CD8-positive, alpha-beta memory T cell (primary cell): ENCODE measurements at regions not wholly inside any gene's neighbourhood (a gene's known extent, or its start where the extent isn't known, plus 50 kb on each side); places are given as distances from the start of the nearest gene placed in this dataset.

Source experiments
- CTCF ChIA-PET: fragments of 350-600 bp; sonication (Branson Sonifier 250); formaldehyde crosslinking; loops from one replicate; lab custom pipeline; 2021; ENCODE audit warnings: antibody characterized with exemption; lab: Charles Lee
- POLR2A ChIA-PET: fragments of 350-600 bp; sonication (Branson Sonifier 250); formaldehyde crosslinking; loops from one replicate; lab custom pipeline; 2021; ENCODE audit warnings: antibody characterized with exemption; lab: Charles Lee
- DNase-seq, 5 donors: peaks; one replicate each; pipeline versions ENCODE4 v3.0.0 to v3.0.0-alpha.2; 2020 to 2022; ENCODE audit warnings: mixed read lengths in 1 of 5
- H3K27ac ChIP-seq: one replicate; pipeline ENCODE4 v1.7.0; 2013; ENCODE audit warnings: low read depth, mild to moderate bottlenecking, low read length, moderate library complexity
- H3K27me3 ChIP-seq: 2 replicates; pipeline ENCODE4 v1.7.0; 2013; ENCODE audit warnings: low read length, mild to moderate bottlenecking; ENCODE audit not compliant: insufficient read depth, poor library complexity, severe bottlenecking
- H3K36me3 ChIP-seq: 2 replicates; pipeline ENCODE4 v1.7.0; 2013; ENCODE audit warnings: mild to moderate bottlenecking, low read length, moderate library complexity; ENCODE audit not compliant: insufficient read depth
- H3K4me1 ChIP-seq: 2 replicates; pipeline ENCODE4 v1.7.0; 2013; ENCODE audit warnings: mild to moderate bottlenecking, low read length, moderate library complexity; ENCODE audit not compliant: insufficient read depth
- H3K4me3 ChIP-seq: 2 replicates; pipeline ENCODE4 v1.7.0; 2013; ENCODE audit warnings: mild to moderate bottlenecking, low read length
- H3K9me3 ChIP-seq: 2 replicates; pipeline ENCODE4 v1.7.0; 2013; ENCODE audit warnings: mild to moderate bottlenecking, low read length
- H3K27ac Mint-ChIP-seq, 8 donors: one replicate each; pipeline ENCODE4 v1.8.0; 2020 to 2021; ENCODE audit warnings: mixed read lengths in 8 of 8, mild to moderate bottlenecking in 6 of 8, inconsistent platforms in 3 of 8, moderate library complexity in 3 of 8
- H3K27me3 Mint-ChIP-seq, 2 donors: one replicate each; pipeline ENCODE4 v1.8.0; 2020 to 2021; ENCODE audit warnings: mixed read lengths in 2 of 2, mild to moderate bottlenecking in 1 of 2, moderate library complexity in 1 of 2
- H3K36me3 Mint-ChIP-seq, 3 donors: one replicate each; pipeline ENCODE4 v1.8.0; 2020 to 2021; ENCODE audit warnings: mixed read lengths in 3 of 3, inconsistent platforms in 1 of 3, mild to moderate bottlenecking in 1 of 3
- H3K4me1 Mint-ChIP-seq, 3 donors: one replicate each; pipeline ENCODE4 v1.8.0; 2020 to 2021; ENCODE audit warnings: mixed read lengths in 3 of 3, inconsistent platforms in 1 of 3, mild to moderate bottlenecking in 1 of 3
- H3K4me3 Mint-ChIP-seq, 7 donors: one replicate each; pipeline ENCODE4 v1.8.0; 2020 to 2021; ENCODE audit warnings: mixed read lengths in 7 of 7, mild to moderate bottlenecking in 6 of 7, moderate library complexity in 4 of 7, inconsistent platforms in 2 of 7
- H3K9me3 Mint-ChIP-seq, 5 donors: one replicate each; pipeline ENCODE4 v1.8.0; 2020 to 2022; ENCODE audit warnings: mixed read lengths in 5 of 5, mild to moderate bottlenecking in 3 of 5, moderate library complexity in 2 of 5, inconsistent platforms in 1 of 5

- no peaks in the 10 kb centered on the region for H3K4me1 Mint-ChIP-seq
- H3K27me3 Mint-ChIP-seq = no peaks in the 10 kb centered on the region
- no peak overlapping the region for H3K4me3 ChIP-seq
- no peak for DNase-seq
- H3K36me3 ChIP-seq = no peaks in the 10 kb centered on the region
- ChIA-PET CTCF (no interaction called here), POLR2A (no interaction called here)
- H3K4me3 Mint-ChIP-seq = no peak overlapping the region
- peaks cover 0 to 8% (median 5%) of the 10 kb centered on the region in 5 donors for H3K9me3 Mint-ChIP-seq
- H3K27ac Mint-ChIP-seq = no peak overlapping the region
- H3K4me1 ChIP-seq = no peaks in the 10 kb centered on the region
- H3K27ac ChIP-seq = no peak overlapping the region
- H3K27me3 ChIP-seq = no peaks in the 10 kb centered on the region
- no peaks in the 10 kb centered on the region for H3K9me3 ChIP-seq
- H3K36me3 Mint-ChIP-seq = no peaks in the 10 kb centered on the region
Observed at GRCh38 chr13:81771951-81772350, 1431.0 kb upstream of the SPRY2 start.

- Mint-ChIP-seq H3K9me3 (peaks cover 0 to 10% (median 5%) of the 10 kb centered on the region in 5 donors), H3K36me3 (no peaks in the 10 kb centered on the region), H3K4me1 (no peaks in the 10 kb centered on the region), H3K4me3 (no peak overlapping the region), H3K27ac (no peak overlapping the region), H3K27me3 (no peaks in the 10 kb centered on the region)
- ChIA-PET CTCF (no interaction called here), POLR2A (no interaction called here)
- no peak for DNase-seq
- Histone ChIP-seq H3K4me3 (no peak overlapping the region), H3K27me3 (no peaks in the 10 kb centered on the region), H3K9me3 (no peaks in the 10 kb centered on the region), H3K4me1 (no peaks in the 10 kb centered on the region), H3K27ac (no peak overlapping the region), H3K36me3 (no peaks in the 10 kb centered on the region)
Observed at GRCh38 chr13:81770868-81771505, 1430.1 kb upstream of the SPRY2 start.

GRCh38 chr13:81762449-81762848, 1421.5 kb upstream of the SPRY2 start:
- H3K27me3 Mint-ChIP-seq = no peaks in the 10 kb centered on the region
- no peaks in the 10 kb centered on the region for H3K4me1 ChIP-seq
- H3K9me3 Mint-ChIP-seq = peaks cover 0 to 38% (median 14%) of the 10 kb centered on the region in 5 donors
- no peaks in the 10 kb centered on the region for H3K9me3 ChIP-seq
- H3K4me1 Mint-ChIP-seq = no peaks in the 10 kb centered on the region
- H3K4me3 ChIP-seq = no peak overlapping the region
- no peaks in the 10 kb centered on the region for H3K36me3 ChIP-seq
- no peak overlapping the region for H3K4me3 Mint-ChIP-seq
- no peak overlapping the region for H3K27ac Mint-ChIP-seq
- CTCF ChIA-PET = no interaction called here
- DNase-seq = no peak
- POLR2A ChIA-PET = no interaction called here
- no peaks in the 10 kb centered on the region for H3K36me3 Mint-ChIP-seq
- H3K27ac ChIP-seq = no peak overlapping the region
- H3K27me3 ChIP-seq = no peaks in the 10 kb centered on the region

DNA sequence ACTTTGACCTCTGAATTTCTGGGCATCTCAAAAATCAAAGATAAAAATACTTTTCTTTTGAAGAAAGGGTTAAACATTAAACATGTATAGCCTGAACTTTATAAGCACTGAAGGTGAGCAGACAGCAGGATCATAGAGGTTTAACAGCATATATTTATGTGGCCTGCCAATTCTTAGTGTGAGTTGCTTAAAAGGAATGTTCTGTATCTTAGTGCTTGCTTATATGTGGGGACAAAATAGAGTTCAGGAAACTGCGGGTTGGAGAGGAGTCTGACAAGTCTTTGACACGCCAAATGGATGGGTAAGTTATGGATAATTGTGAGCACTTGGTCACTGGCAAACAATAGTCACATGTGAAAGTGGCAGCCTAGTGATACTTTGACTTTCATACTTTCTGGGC, 1419.4 kb upstream of the SPRY2 start:
- no peaks in the 10 kb centered on the region for H3K4me1 Mint-ChIP-seq
- DNase-seq = no peak
- no peak overlapping the region for H3K27ac ChIP-seq
- no peaks in the 10 kb centered on the region for H3K9me3 ChIP-seq
- no peak overlapping the region for H3K27ac Mint-ChIP-seq
- no peaks in the 10 kb centered on the region for H3K36me3 Mint-ChIP-seq
- H3K36me3 ChIP-seq = no peaks in the 10 kb centered on the region
- no peaks in the 10 kb centered on the region for H3K27me3 Mint-ChIP-seq
- H3K27me3 ChIP-seq = no peaks in the 10 kb centered on the region
- no peak overlapping the region for H3K4me3 Mint-ChIP-seq
- H3K4me1 ChIP-seq = no peaks in the 10 kb centered on the region
- ChIA-PET POLR2A (no interaction called here), CTCF (no interaction called here)
- peaks cover 0 to 31% (median 12%) of the 10 kb centered on the region in 5 donors for H3K9me3 Mint-ChIP-seq
- no peak overlapping the region for H3K4me3 ChIP-seq

DNA sequence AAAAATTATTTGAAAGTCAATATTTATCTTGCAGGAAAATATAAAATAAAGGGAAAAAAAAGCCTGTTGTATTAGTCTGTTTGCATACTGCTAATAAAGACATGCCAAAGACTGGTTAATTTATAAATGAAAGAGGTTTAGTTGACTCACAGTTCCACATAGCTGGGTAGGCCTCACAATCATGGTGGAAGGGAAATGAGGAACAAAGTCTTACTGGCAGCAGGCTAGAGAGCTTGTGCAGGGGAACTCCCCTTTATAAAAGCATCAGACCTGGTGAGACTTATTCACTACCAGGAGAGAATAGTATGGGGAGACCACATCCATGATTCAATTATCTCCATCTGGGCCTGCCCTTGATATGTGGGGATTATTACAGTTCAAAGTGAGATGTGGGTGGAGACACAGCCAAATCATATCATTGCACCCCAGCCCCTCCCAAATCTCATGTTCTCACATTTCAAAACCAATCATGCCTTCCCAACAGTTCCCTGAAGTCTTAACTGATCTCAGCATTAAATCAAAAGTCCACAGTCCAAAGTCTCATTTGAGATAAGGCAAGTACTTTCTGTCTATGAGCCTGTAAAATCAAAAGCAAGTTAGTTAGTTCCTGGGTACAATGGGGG, 1416.5 kb upstream of the SPRY2 start:
- Histone ChIP-seq H3K27ac (no peak overlapping the region), H3K36me3 (no peaks in the 10 kb centered on the region), H3K4me1 (no peaks in the 10 kb centered on the region), H3K27me3 (no peaks in the 10 kb centered on the region), H3K4me3 (no peak overlapping the region), H3K9me3 (no peaks in the 10 kb centered on the region)
- Mint-ChIP-seq H3K9me3 (peaks cover 5 to 32% (median 15%) of the 10 kb centered on the region in 5 donors), H3K4me3 (no peak overlapping the region), H3K4me1 (no peaks in the 10 kb centered on the region), H3K27ac (no peak overlapping the region), H3K27me3 (no peaks in the 10 kb centered on the region), H3K36me3 (no peaks in the 10 kb centered on the region)
- CTCF ChIA-PET = no interaction called here
- no peak for DNase-seq
- POLR2A ChIA-PET = no interaction called here

DNA sequence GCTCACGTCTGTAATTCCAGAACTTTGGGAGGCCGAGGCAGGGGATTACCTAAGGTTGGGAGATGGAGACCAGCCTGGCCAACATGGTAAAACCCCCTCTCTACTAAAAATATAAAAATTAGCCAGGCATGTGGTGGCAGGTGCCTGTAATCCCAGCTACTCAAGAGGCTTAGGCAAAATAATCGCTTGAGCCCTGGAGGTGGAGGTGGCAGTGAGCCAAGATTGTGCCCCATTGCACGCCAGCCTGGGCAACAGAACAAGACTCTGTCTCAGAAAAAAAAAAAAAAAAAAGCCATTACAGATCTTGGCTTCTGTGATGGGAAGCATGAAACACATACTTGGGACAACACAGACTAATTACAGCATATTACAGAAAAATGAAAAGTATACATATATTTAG, 1404.5 kb upstream of the SPRY2 start:
- peaks cover 0 to 1% (median 0%) of the 10 kb centered on the region in 3 donors for H3K36me3 Mint-ChIP-seq
- CTCF ChIA-PET = no interaction called here

GRCh38 chr13:81738364-81738763, 1397.4 kb upstream of the SPRY2 start:
- DNase-seq = no peak
- no peaks in the 10 kb centered on the region for H3K27me3 ChIP-seq
- no peaks in the 10 kb centered on the region for H3K36me3 ChIP-seq
- Mint-ChIP-seq H3K27ac (no peak overlapping the region), H3K36me3 (no peaks in the 10 kb centered on the region), H3K9me3 (peaks cover 2 to 45% (median 2%) of the 10 kb centered on the region in 5 donors), H3K4me3 (no peak overlapping the region), H3K4me1 (no peaks in the 10 kb centered on the region), H3K27me3 (no peaks in the 10 kb centered on the region)
- H3K4me1 ChIP-seq = no peaks in the 10 kb centered on the region
- no peak overlapping the region for H3K27ac ChIP-seq
- POLR2A ChIA-PET = no interaction called here
- H3K9me3 ChIP-seq = no peaks in the 10 kb centered on the region
- H3K4me3 ChIP-seq = no peak overlapping the region
- CTCF ChIA-PET = no interaction called here

More for the DNA sequence above, 1404.5 kb upstream of the SPRY2 start:
- Mint-ChIP-seq H3K9me3 (peaks cover 0 to 20% (median 8%) of the 10 kb centered on the region in 5 donors), H3K27me3 (no peaks in the 10 kb centered on the region), H3K4me1 (no peaks in the 10 kb centered on the region), H3K27ac (no peak overlapping the region), H3K4me3 (no peak overlapping the region)
- Histone ChIP-seq H3K27me3 (no peaks in the 10 kb centered on the region), H3K4me1 (no peaks in the 10 kb centered on the region), H3K4me3 (no peak overlapping the region), H3K36me3 (no peaks in the 10 kb centered on the region), H3K27ac (no peak overlapping the region), H3K9me3 (no peaks in the 10 kb centered on the region)
- POLR2A ChIA-PET = no interaction called here
- no peak for DNase-seq

DNA sequence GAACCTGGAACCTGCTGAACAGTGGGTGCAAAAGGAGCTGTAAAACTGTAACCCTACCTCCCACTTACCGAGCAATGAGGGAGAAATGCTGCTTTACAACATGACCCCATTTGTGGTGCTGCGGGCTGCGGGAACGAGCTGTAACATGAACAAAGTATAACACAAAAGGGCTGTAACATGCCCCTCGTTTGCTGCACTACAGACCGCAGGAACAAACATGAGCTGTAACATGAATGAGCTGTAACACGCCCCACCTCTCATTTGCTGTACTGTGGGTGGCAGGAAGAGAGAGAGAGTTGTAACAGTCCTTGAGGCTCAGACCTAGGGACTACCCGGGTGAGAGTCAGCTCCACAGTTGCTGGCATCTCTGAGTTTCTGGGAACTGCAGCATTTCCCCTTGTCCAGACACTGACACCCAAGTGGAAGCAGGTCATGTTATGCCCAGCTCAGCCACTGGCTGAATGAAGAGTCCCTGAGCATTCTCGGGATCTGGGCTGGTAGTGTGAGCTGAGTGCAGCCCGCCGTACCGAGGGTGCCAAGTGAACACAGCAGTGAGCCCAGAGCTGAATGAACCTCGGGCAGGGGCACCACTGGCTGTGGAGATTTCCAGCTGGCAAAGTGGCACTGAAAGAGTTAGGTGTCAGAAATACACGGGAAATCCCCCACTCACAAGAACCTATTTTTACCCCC, 1385.3 kb upstream of the SPRY2 start:
- DNase-seq = no peak
- Histone ChIP-seq H3K4me1 (no peaks in the 10 kb centered on the region), H3K36me3 (no peaks in the 10 kb centered on the region), H3K9me3 (no peaks in the 10 kb centered on the region), H3K4me3 (no peak overlapping the region), H3K27me3 (no peaks in the 10 kb centered on the region), H3K27ac (no peak overlapping the region)
- no peak overlapping the region for H3K4me3 Mint-ChIP-seq
- H3K27ac Mint-ChIP-seq = no peak overlapping the region
- H3K36me3 Mint-ChIP-seq = no peaks in the 10 kb centered on the region
- H3K9me3 Mint-ChIP-seq = peaks cover 0 to 27% (median 15%) of the 10 kb centered on the region in 5 donors
- ChIA-PET POLR2A (no interaction called here), CTCF (no interaction called here)
- H3K4me1 Mint-ChIP-seq = no peaks in the 10 kb centered on the region
- H3K27me3 Mint-ChIP-seq = no peaks in the 10 kb centered on the region
